Ectodermal cell (in vitro differentiated cells): ENCODE measurements at regions not wholly inside any gene's neighbourhood (a gene's known extent, or its start where the extent isn't known, plus 50 kb on each side); places are given as distances from the start of the nearest gene placed in this dataset.
"Not testable (repeated sequence)": the region's sequence is repeated elsewhere in the genome, so short reads cannot be mapped to it uniquely, and the experiment has no call there.

ENCODE experiments used
- H3K27ac ChIP-seq: 2 replicates; pipeline ENCODE4 v1.7.0; 2013; ENCODE audit warnings: mild to moderate bottlenecking, low read depth, low read length; ENCODE audit not compliant: insufficient read depth, poor library complexity, severe bottlenecking
- H3K27me3 ChIP-seq: 2 replicates; pipeline ENCODE4 v1.7.0; 2013; ENCODE audit warnings: mild to moderate bottlenecking, low read length; ENCODE audit not compliant: insufficient read depth, control insufficient read depth, poor library complexity, severe bottlenecking
- H3K36me3 ChIP-seq: one replicate; pipeline ENCODE4 v1.7.0; 2013; ENCODE audit warnings: low read length; ENCODE audit not compliant: control insufficient read depth, insufficient read depth
- H3K4me1 ChIP-seq: one replicate; pipeline ENCODE4 v1.7.0; 2013; ENCODE audit warnings: low read length; ENCODE audit not compliant: control insufficient read depth, insufficient read depth
- H3K4me3 ChIP-seq: 2 replicates; pipeline ENCODE4 v1.7.0; 2013; ENCODE audit warnings: low read depth, low read length, control low read depth; ENCODE audit not compliant: insufficient read depth
- H3K9me3 ChIP-seq: 2 replicates; pipeline ENCODE4 v1.7.0; 2013; ENCODE audit warnings: mild to moderate bottlenecking, low read length, moderate library complexity; ENCODE audit not compliant: control insufficient read depth
- WGBS, 2 experiments: methylation state at CpG; one replicate each; pipeline ENCODE4 v1.1.7; 2013; ENCODE audit warnings: missing lambda C conversion rate in 2 of 2; 5-methylcytosine and 5-hydroxymethylcytosine counted together

DNA sequence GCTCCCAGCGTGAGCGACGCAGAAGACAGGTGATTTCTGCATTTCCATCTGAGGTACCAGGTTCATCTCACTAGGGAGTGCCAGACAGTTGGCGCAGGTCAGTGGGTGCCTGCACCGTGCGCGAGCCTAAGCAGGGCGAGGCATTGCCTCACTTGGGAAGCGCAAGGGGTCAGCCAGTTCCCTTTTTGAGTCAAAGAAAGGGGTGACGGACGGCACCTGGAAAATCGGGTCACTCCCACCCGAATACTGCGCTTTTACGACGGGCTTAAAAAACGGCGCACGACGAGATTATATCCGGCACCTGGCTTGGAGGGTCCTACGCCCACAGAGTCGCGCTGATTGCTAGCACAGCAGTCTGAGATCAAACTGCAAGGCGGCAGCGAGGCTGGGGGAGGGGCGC lies 915.9 kb upstream of the FBXO33 start:
- WGBS, 2 experiments, result 53 to 72% methylated on average over 26 to 27 of the region's 27 CpGs
- H3K36me3 ChIP-seq, H3K9me3 ChIP-seq, H3K27ac ChIP-seq, H3K27me3 ChIP-seq, H3K4me1 ChIP-seq: not testable (repeated sequence)
- peak overlapping the region; percentile 44 for H3K4me3 ChIP-seq

GRCh38 chr14:40347675-40348074 lies 915.4 kb upstream of the FBXO33 start:
- WGBS, 2 experiments, result 75 to 76% methylated on average over 3 of the region's 3 CpGs
- no peaks in the 10 kb centered on the region for H3K27me3 ChIP-seq
- no peaks in the 10 kb centered on the region for H3K4me1 ChIP-seq
- H3K9me3 ChIP-seq, result no peaks in the 10 kb centered on the region
- no peaks in the 10 kb centered on the region for H3K36me3 ChIP-seq
- H3K4me3 ChIP-seq, result peak overlapping the region; percentile 44
- no peak overlapping the region for H3K27ac ChIP-seq

DNA sequence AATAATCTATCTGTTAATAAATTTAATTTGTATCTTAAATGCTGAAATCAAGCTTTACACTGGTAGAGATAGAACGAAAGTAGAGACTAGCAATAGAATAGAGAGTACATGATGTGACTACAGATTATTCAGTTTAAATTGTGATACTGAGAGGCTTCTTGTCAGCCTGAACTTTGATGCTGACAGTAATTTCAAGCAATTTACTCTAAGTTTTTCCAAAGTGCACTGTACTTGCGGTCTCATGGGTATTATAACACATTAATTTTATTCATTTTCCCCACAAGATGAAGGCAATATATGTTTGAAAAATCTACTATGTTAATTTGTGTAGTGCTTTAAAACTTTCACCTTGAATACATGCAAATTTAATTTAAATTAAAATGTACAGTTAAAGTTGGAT lies 914.0 kb upstream of the FBXO33 start:
- H3K27me3 ChIP-seq, result no peaks in the 10 kb centered on the region
- no peak overlapping the region for H3K27ac ChIP-seq
- H3K4me3 ChIP-seq, result no peak overlapping the region
- no peaks in the 10 kb centered on the region for H3K9me3 ChIP-seq
- WGBS, 2 experiments, result 95 to 100% methylated on average over 2 of the region's 2 CpGs
- no peaks in the 10 kb centered on the region for H3K4me1 ChIP-seq
- no peaks in the 10 kb centered on the region for H3K36me3 ChIP-seq

DNA sequence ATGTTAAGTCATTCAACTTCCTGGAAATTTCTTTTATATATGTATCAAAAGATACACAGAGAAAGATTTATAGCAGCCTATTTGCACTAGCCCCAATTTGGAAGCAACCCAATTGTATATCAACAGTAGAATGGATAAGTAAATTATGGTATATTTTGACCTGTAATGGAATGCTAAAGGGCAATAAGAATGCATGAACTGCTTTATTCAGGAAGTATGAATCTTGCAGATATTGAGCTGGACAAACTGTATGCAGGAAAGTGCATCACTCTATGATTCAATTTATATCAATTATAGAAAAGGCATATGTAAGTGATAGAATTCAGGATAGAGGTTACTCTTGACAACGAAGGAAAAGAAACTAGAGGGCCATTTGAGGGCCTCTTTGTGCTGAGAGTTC lies 913.1 kb upstream of the FBXO33 start:
- no peaks in the 10 kb centered on the region for H3K27me3 ChIP-seq
- no peak overlapping the region for H3K27ac ChIP-seq
- no peaks in the 10 kb centered on the region for H3K9me3 ChIP-seq
- 90 to 93% methylated on average over 1 of the region's 1 CpG for WGBS, 2 experiments
- no peaks in the 10 kb centered on the region for H3K36me3 ChIP-seq
- no peaks in the 10 kb centered on the region for H3K4me1 ChIP-seq
- no peak overlapping the region for H3K4me3 ChIP-seq

DNA sequence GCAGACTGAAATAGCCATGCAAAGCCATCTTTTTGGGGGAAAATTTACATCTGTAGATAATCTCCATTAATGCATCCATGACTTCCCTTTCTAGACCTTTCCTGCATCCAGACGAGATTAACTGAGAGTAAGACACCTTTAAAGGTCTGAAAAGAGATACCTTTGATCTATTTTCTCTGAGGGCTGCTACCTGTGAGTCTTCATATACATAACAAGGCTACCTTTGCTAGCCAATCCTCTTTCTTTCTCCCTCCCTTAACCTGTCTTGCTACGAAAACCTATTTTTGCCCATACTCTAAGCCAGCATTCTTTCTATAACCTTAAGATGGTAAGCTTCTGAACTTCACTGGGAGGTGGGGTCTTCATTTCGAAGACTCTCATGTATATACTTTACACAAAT lies 908.5 kb upstream of the FBXO33 start:
- H3K9me3 ChIP-seq, result no peaks in the 10 kb centered on the region
- no peaks in the 10 kb centered on the region for H3K36me3 ChIP-seq
- 73 to 89% methylated on average over 3 of the region's 3 CpGs for WGBS, 2 experiments
- H3K4me1 ChIP-seq, result no peaks in the 10 kb centered on the region
- H3K4me3 ChIP-seq, result no peak overlapping the region
- H3K27me3 ChIP-seq, result no peaks in the 10 kb centered on the region
- no peak overlapping the region for H3K27ac ChIP-seq

- 81 to 100% methylated on average over 1 of the region's 2 CpGs for WGBS, 2 experiments
- Histone ChIP-seq H3K36me3 (no peaks in the 10 kb centered on the region), H3K4me3 (no peak overlapping the region), H3K27me3 (no peaks in the 10 kb centered on the region), H3K9me3 (no peaks in the 10 kb centered on the region), H3K27ac (no peak overlapping the region), H3K4me1 (no peaks in the 10 kb centered on the region)
Observed at GRCh38 chr14:40336846-40337245, 904.6 kb upstream of the FBXO33 start.

DNA sequence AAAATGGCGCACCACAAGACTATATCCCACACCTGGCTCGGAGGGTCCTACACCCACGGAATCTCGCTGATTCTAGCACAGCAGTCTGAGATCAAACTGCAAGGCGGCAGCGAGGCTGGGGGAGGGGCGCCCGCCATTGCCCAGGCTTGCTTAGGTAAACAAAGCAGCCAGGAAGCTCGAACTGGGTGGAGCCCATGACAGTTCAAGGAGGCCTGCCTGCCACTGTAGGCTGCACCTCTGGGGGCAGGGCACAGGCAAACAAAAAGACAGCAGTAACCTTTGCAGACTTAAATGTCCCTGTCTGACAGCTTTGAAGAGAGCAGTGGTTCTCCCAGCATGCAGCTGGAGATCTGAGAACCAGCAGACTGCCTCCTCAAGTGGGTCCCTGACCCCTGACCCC lies 894.3 kb upstream of the FBXO33 start:
- not testable (repeated sequence) for H3K27me3 ChIP-seq, H3K36me3 ChIP-seq, H3K4me3 ChIP-seq, H3K4me1 ChIP-seq, H3K9me3 ChIP-seq, H3K27ac ChIP-seq
- WGBS, 2 experiments, result 63 to 67% methylated on average over 9 of the region's 9 CpGs

- H3K4me3 ChIP-seq, result no peak overlapping the region
- H3K27me3 ChIP-seq, result no peaks in the 10 kb centered on the region
- 48 to 58% methylated on average over 2 of the region's 2 CpGs for WGBS, 2 experiments
- no peaks in the 10 kb centered on the region for H3K36me3 ChIP-seq
- H3K4me1 ChIP-seq, result no peaks in the 10 kb centered on the region
- H3K9me3 ChIP-seq, result no peaks in the 10 kb centered on the region
- no peak overlapping the region for H3K27ac ChIP-seq
Observed at GRCh38 chr14:40318211-40318719, 886.0 kb upstream of the FBXO33 start.

- Histone ChIP-seq H3K4me3 (no peak overlapping the region), H3K9me3 (no peaks in the 10 kb centered on the region), H3K27me3 (no peaks in the 10 kb centered on the region), H3K36me3 (no peaks in the 10 kb centered on the region), H3K4me1 (no peaks in the 10 kb centered on the region), H3K27ac (no peak overlapping the region)
- 94 to 100% methylated on average over 1 of the region's 1 CpG for WGBS, 2 experiments
Observed at GRCh38 chr14:40317690-40318089, 885.5 kb upstream of the FBXO33 start.

GRCh38 chr14:40312296-40312695 lies 880.1 kb upstream of the FBXO33 start:
- no peak overlapping the region for H3K4me3 ChIP-seq
- no peaks in the 10 kb centered on the region for H3K4me1 ChIP-seq
- no peaks in the 10 kb centered on the region for H3K27me3 ChIP-seq
- 86 to 100% methylated on average over 1 of the region's 2 CpGs for WGBS, 2 experiments
- H3K36me3 ChIP-seq, result no peaks in the 10 kb centered on the region
- H3K9me3 ChIP-seq, result no peaks in the 10 kb centered on the region
- no peak overlapping the region for H3K27ac ChIP-seq

DNA sequence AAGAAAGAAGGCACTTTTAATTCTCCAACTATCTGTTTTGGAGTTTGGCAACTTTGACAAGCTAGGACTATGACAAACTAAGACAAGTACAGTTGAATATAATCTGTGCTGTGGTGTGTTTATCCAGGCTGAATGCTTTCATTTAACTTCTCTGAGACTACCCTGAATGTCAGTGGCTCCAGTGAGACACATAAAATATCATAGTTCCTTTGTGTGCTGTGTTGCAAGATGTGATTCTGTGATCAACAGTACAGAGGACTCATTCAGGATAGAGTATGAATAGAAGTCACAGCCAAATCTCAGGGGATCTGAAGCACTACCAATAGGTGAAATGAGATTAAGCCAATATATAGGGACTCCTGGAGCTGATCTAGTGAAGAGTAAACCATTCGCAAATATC lies 876.9 kb upstream of the FBXO33 start:
- Histone ChIP-seq H3K9me3 (no peaks in the 10 kb centered on the region), H3K4me1 (no peaks in the 10 kb centered on the region), H3K27ac (no peak overlapping the region), H3K27me3 (no peaks in the 10 kb centered on the region), H3K36me3 (no peaks in the 10 kb centered on the region), H3K4me3 (no peak overlapping the region)
- 93 to 100% methylated on average over 1 of the region's 1 CpG for WGBS, 2 experiments
